H9 (cell line): ENCODE measurements at regions not wholly inside any gene's neighbourhood (a gene's known extent, or its start where the extent isn't known, plus 50 kb on each side); places are given as distances from the start of the nearest gene placed in this dataset.

Experiments
- DNase-seq: peaks from one replicate; pipeline ENCODE4 v3.0.0-alpha.2; 2017
- H2AFZ ChIP-seq: one replicate; pipeline ENCODE4 v1.6.1; 2013; ENCODE audit warnings: mild to moderate bottlenecking, low read length, control low read depth, moderate library complexity
- H2AK5ac ChIP-seq: 2 replicates; pipeline ENCODE4 v1.6.1; 2013; ENCODE audit warnings: low read length, control low read depth, mixed read lengths; ENCODE audit not compliant: insufficient read length
- H2BK120ac ChIP-seq: one replicate; pipeline ENCODE4 v1.6.1; 2013; ENCODE audit warnings: low read depth, mild to moderate bottlenecking, low read length, control low read depth, inconsistent platforms; ENCODE audit not compliant: poor library complexity, severe bottlenecking
- H2BK12ac ChIP-seq: 2 replicates; pipeline ENCODE4 v1.6.1; 2013; ENCODE audit warnings: low read length, control low read depth, mixed read lengths, low read depth; ENCODE audit not compliant: insufficient read length
- H2BK15ac ChIP-seq: 2 replicates; pipeline ENCODE4 v1.6.1; 2013; ENCODE audit warnings: low read depth, low read length, control low read depth
- H2BK20ac ChIP-seq: one replicate; pipeline ENCODE4 v1.6.1; 2013; ENCODE audit warnings: low read depth, mild to moderate bottlenecking, low read length, control low read depth, inconsistent platforms; ENCODE audit not compliant: poor library complexity, severe bottlenecking
- H2BK5ac ChIP-seq: 2 replicates; pipeline ENCODE4 v1.6.1; 2013; ENCODE audit warnings: low read length, control low read depth, mixed read lengths; ENCODE audit not compliant: insufficient read length
- H3K14ac ChIP-seq: 2 replicates; pipeline ENCODE4 v1.6.1; 2013; ENCODE audit warnings: low read length, control low read depth; ENCODE audit not compliant: insufficient read depth
- H3K18ac ChIP-seq: 2 replicates; pipeline ENCODE4 v1.6.1; 2013; ENCODE audit warnings: low read depth, mild to moderate bottlenecking, mixed read lengths, low read length, control low read depth; ENCODE audit not compliant: insufficient read length
- H3K23ac ChIP-seq: 2 replicates; pipeline ENCODE4 v1.6.1; 2013; ENCODE audit warnings: low read length, control low read depth, mixed read lengths, low read depth; ENCODE audit not compliant: insufficient read length
- H3K23me2 ChIP-seq: 2 replicates; pipeline ENCODE4 v1.6.1; 2013; ENCODE audit warnings: low read depth, mild to moderate bottlenecking, mixed read lengths, low read length, control low read depth; ENCODE audit not compliant: insufficient read length, poor library complexity, severe bottlenecking
- H3K27ac ChIP-seq: 2 replicates; pipeline ENCODE4 v1.5.1; 2013; ENCODE audit warnings: low read length, control low read depth, mixed read lengths, low read depth; ENCODE audit not compliant: insufficient read length
- H3K27me3 ChIP-seq: 2 replicates; pipeline ENCODE4 v1.6.1; 2013; ENCODE audit warnings: low read length, control low read depth, inconsistent platforms; ENCODE audit not compliant: insufficient read depth
- H3K4ac ChIP-seq: 2 replicates; pipeline ENCODE4 v1.6.1; 2013; ENCODE audit warnings: low read depth, mild to moderate bottlenecking, control low read depth, inconsistent platforms, low read length, moderate library complexity
- H3K4me1 ChIP-seq: 2 replicates; pipeline ENCODE4 v1.6.1; 2013; ENCODE audit warnings: low read length, control low read depth, inconsistent platforms; ENCODE audit not compliant: insufficient read depth
- H3K4me2 ChIP-seq: 2 replicates; pipeline ENCODE4 v1.6.1; 2013; ENCODE audit warnings: low read length, control low read depth, mixed read lengths; ENCODE audit not compliant: insufficient read length, insufficient read depth
- H3K56ac ChIP-seq: 2 replicates; pipeline ENCODE4 v1.6.1; 2013; ENCODE audit warnings: low read depth, mild to moderate bottlenecking, mixed read lengths, low read length, control low read depth; ENCODE audit not compliant: insufficient read length
- H3K79me1 ChIP-seq: 2 replicates; pipeline ENCODE4 v1.6.1; 2013; ENCODE audit warnings: low read depth, mild to moderate bottlenecking, moderate library complexity, low read length, control low read depth, inconsistent platforms; ENCODE audit not compliant: insufficient read depth, poor library complexity, severe bottlenecking
- H3K79me2 ChIP-seq: 2 replicates; pipeline ENCODE4 v1.6.1; 2013; ENCODE audit warnings: low read length, control low read depth, inconsistent platforms; ENCODE audit not compliant: insufficient read depth
- H3K9ac ChIP-seq: 2 replicates; pipeline ENCODE4 v1.6.1; 2013; ENCODE audit warnings: low read length, control low read depth, mixed read lengths; ENCODE audit not compliant: insufficient read length; ENCODE audit errors: extremely low read depth
- H3K9me3 ChIP-seq: one replicate; pipeline ENCODE4 v1.6.1; 2013; ENCODE audit warnings: low read depth, low read length, inconsistent platforms; ENCODE audit not compliant: control insufficient read depth
- H3T11ph ChIP-seq: one replicate; pipeline ENCODE4 v1.6.1; 2013; ENCODE audit warnings: mild to moderate bottlenecking, low read length, control low read depth, inconsistent platforms
- H4K20me1 ChIP-seq: one replicate; pipeline ENCODE4 v1.6.1; 2013; ENCODE audit not compliant: control insufficient read depth, insufficient read length, insufficient read depth
- H4K5ac ChIP-seq: 2 replicates; pipeline ENCODE4 v1.6.1; 2013; ENCODE audit warnings: low read depth, mild to moderate bottlenecking, mixed read lengths, low read length, control low read depth; ENCODE audit not compliant: insufficient read length
- H4K8ac ChIP-seq: replicated peaks from 2 replicates; pipeline ENCODE4 v1.6.1; 2013; ENCODE audit warnings: low read length, control low read depth, mixed read lengths, low read depth; ENCODE audit not compliant: insufficient read length
- H4K91ac ChIP-seq: 2 replicates; pipeline ENCODE4 v1.6.1; 2013; ENCODE audit warnings: low read depth, mild to moderate bottlenecking, moderate library complexity, mixed read lengths, low read length, control low read depth; ENCODE audit not compliant: insufficient read length
- H3K27ac Mint-ChIP-seq, 3 experiments: 2 replicates in 2 of 3; 3 replicates in 1 of 3; pipeline ENCODE4 v1.8.0; 2020 to 2021; ENCODE audit warnings: mixed read lengths in 3 of 3, mild to moderate bottlenecking in 1 of 3, moderate library complexity in 1 of 3
- H3K27me3 Mint-ChIP-seq: 2 replicates; pipeline ENCODE4 v1.8.0; 2021; ENCODE audit warnings: low read depth, mild to moderate bottlenecking, moderate library complexity, mixed read lengths
- H3K36me3 Mint-ChIP-seq, 3 experiments: 2 replicates in 2 of 3; 3 replicates in 1 of 3; pipeline ENCODE4 v1.8.0; 2020 to 2021; ENCODE audit warnings: low read depth in 3 of 3, mixed read lengths in 3 of 3; ENCODE audit not compliant: insufficient read depth in 1 of 3
- H3K4me1 Mint-ChIP-seq, 2 experiments: 2 replicates each; pipeline ENCODE4 v1.8.0; 2020; ENCODE audit warnings: mixed read lengths in 2 of 2
- H3K4me3 Mint-ChIP-seq, 2 experiments: 2 replicates in 1 of 2; 3 replicates in 1 of 2; pipeline ENCODE4 v1.8.0; 2020 to 2021; ENCODE audit warnings: mild to moderate bottlenecking in 2 of 2, mixed read lengths in 2 of 2, moderate library complexity in 1 of 2
- H3K9me3 Mint-ChIP-seq, 2 experiments: 2 replicates in 1 of 2; 3 replicates in 1 of 2; pipeline ENCODE4 v1.8.0; 2020; ENCODE audit warnings: mild to moderate bottlenecking in 2 of 2, mixed read lengths in 2 of 2, moderate library complexity in 1 of 2
- TF ChIP-seq, protein P1 (sequence below): fragments of 200-600 bp; sonication (generic); conservative IDR thresholded peaks from 3 replicates; pipeline ENCODE4 v1.8.0; 2021; ENCODE audit warnings: antibody characterized with exemption, mild to moderate bottlenecking

GRCh38 chr6:80667006-80667405, 560.5 kb downstream of the BCKDHB start:
- Histone ChIP-seq H2AK5ac (no peak overlapping the region), H4K91ac (no peak overlapping the region), H2BK120ac (no peak overlapping the region), H2BK20ac (no peak overlapping the region), H3K79me2 (no peaks in the 10 kb centered on the region), H3K9me3 (no peaks in the 10 kb centered on the region), H3K23ac (no peak overlapping the region), H4K5ac (no peak overlapping the region), H3K27ac (no peak overlapping the region), H3K9ac (no peak overlapping the region), H3K23me2 (no peaks in the 10 kb centered on the region), H3K4ac (no peak overlapping the region), H3T11ph (no peak overlapping the region), H3K27me3 (no peaks in the 10 kb centered on the region), H2BK12ac (no peak overlapping the region), H3K79me1 (no peaks in the 10 kb centered on the region), H2AFZ (no peak overlapping the region), H3K4me1 (no peaks in the 10 kb centered on the region), H3K14ac (no peak overlapping the region), H3K18ac (no peak overlapping the region), H4K20me1 (no peaks in the 10 kb centered on the region), H3K4me2 (no peak overlapping the region), H2BK15ac (no peak overlapping the region), H3K56ac (no peak overlapping the region), H2BK5ac (no peak overlapping the region), H4K8ac (no peak overlapping the region)
- no peak for DNase-seq
- TF ChIP-seq, protein P1, sequence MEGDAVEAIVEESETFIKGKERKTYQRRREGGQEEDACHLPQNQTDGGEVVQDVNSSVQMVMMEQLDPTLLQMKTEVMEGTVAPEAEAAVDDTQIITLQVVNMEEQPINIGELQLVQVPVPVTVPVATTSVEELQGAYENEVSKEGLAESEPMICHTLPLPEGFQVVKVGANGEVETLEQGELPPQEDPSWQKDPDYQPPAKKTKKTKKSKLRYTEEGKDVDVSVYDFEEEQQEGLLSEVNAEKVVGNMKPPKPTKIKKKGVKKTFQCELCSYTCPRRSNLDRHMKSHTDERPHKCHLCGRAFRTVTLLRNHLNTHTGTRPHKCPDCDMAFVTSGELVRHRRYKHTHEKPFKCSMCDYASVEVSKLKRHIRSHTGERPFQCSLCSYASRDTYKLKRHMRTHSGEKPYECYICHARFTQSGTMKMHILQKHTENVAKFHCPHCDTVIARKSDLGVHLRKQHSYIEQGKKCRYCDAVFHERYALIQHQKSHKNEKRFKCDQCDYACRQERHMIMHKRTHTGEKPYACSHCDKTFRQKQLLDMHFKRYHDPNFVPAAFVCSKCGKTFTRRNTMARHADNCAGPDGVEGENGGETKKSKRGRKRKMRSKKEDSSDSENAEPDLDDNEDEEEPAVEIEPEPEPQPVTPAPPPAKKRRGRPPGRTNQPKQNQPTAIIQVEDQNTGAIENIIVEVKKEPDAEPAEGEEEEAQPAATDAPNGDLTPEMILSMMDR, result no peak
- H3K36me3 Mint-ChIP-seq, result no peaks in the 10 kb centered on the region
- H3K27ac Mint-ChIP-seq, result no peak overlapping the region
- no peak overlapping the region for H3K4me3 Mint-ChIP-seq
- no peaks in the 10 kb centered on the region for H3K27me3 Mint-ChIP-seq
- no peaks in the 10 kb centered on the region for H3K4me1 Mint-ChIP-seq
- H3K9me3 Mint-ChIP-seq, result no peaks in the 10 kb centered on the region
